ENCODE measurements at regions not wholly inside any gene's neighbourhood (a gene's known extent, or its start where the extent isn't known, plus 50 kb on each side); places are given as distances from the start of the nearest gene placed in this dataset.

GRCh38 chr13:50268500-50268899, 253.3 kb downstream of the KCNRG start:
- H3K4me1 ChIP-seq (ENCODE audit: insufficient read depth, low read length), result no peaks in the 10 kb centered on the region
- H3K9ac ChIP-seq (ENCODE audit: low read depth, low read length), result no peak overlapping the region
- H3K36me3 ChIP-seq (ENCODE audit: insufficient read depth, low read length), result no peaks in the 10 kb centered on the region
- H3K9me3 ChIP-seq (ENCODE audit: control insufficient read depth, insufficient read depth, low read length), result no peaks in the 10 kb centered on the region

GRCh38 chr13:50274181-50274580, 258.9 kb downstream of the KCNRG start:
- no peaks in the 10 kb centered on the region; the same call in 1 of the 2 replicates for H3K9me3 ChIP-seq (ENCODE audit: control insufficient read depth, insufficient read depth, low read length)
- no peak overlapping the region for H3K9ac ChIP-seq (ENCODE audit: low read depth, low read length)
- H3K36me3 ChIP-seq (ENCODE audit: insufficient read depth, low read length), result no peaks in the 10 kb centered on the region; the same call in 1 of the 2 replicates
- peaks cover 11% of the 10 kb centered on the region for H3K4me1 ChIP-seq (ENCODE audit: insufficient read depth, low read length)

GRCh38 chr13:50275392-50276063, 260.3 kb downstream of the KCNRG start:
- Histone ChIP-seq H3K36me3 (ENCODE audit: insufficient read depth, low read length) (no peaks in the 10 kb centered on the region; the same call in 1 of the 2 replicates), H3K9ac (ENCODE audit: low read depth, low read length) (no peak overlapping the region), H3K9me3 (ENCODE audit: control insufficient read depth, insufficient read depth, low read length) (no peaks in the 10 kb centered on the region; the same call in 1 of the 2 replicates), H3K4me1 (ENCODE audit: insufficient read depth, low read length) (peaks cover 11% of the 10 kb centered on the region)

GRCh38 chr13:50276550-50276949, 261.3 kb downstream of the KCNRG start:
- H3K9me3 ChIP-seq (ENCODE audit: control insufficient read depth, insufficient read depth, low read length), result no peaks in the 10 kb centered on the region; the same call in 1 of the 2 replicates
- H3K9ac ChIP-seq (ENCODE audit: low read depth, low read length), result no peak overlapping the region
- no peaks in the 10 kb centered on the region; the same call in 1 of the 2 replicates for H3K36me3 ChIP-seq (ENCODE audit: insufficient read depth, low read length)
- peaks cover 11% of the 10 kb centered on the region for H3K4me1 ChIP-seq (ENCODE audit: insufficient read depth, low read length)

- Histone ChIP-seq H3K9ac (ENCODE audit: low read depth, low read length) (no peak overlapping the region), H3K4me1 (ENCODE audit: insufficient read depth, low read length) (peaks cover 11% of the 10 kb centered on the region), H3K9me3 (ENCODE audit: control insufficient read depth, insufficient read depth, low read length) (no peaks in the 10 kb centered on the region; the same call in 1 of the 2 replicates), H3K36me3 (ENCODE audit: insufficient read depth, low read length) (no peaks in the 10 kb centered on the region; the same call in 1 of the 2 replicates)
Measured at GRCh38 chr13:50277127-50277526, 261.9 kb downstream of the KCNRG start.

- H3K36me3 ChIP-seq (ENCODE audit: insufficient read depth, low read length), result no peaks in the 10 kb centered on the region; the same call in 1 of the 2 replicates
- peaks cover 11% of the 10 kb centered on the region for H3K4me1 ChIP-seq (ENCODE audit: insufficient read depth, low read length)
- no peak overlapping the region for H3K9ac ChIP-seq (ENCODE audit: low read depth, low read length)
- no peaks in the 10 kb centered on the region; the same call in 1 of the 2 replicates for H3K9me3 ChIP-seq (ENCODE audit: control insufficient read depth, insufficient read depth, low read length)
Measured at GRCh38 chr13:50277906-50278305, 262.7 kb downstream of the KCNRG start.

- no peaks in the 10 kb centered on the region; the same call in 1 of the 2 replicates for H3K9me3 ChIP-seq (ENCODE audit: control insufficient read depth, insufficient read depth, low read length)
- no peak overlapping the region for H3K9ac ChIP-seq (ENCODE audit: low read depth, low read length)
- no peaks in the 10 kb centered on the region; the same call in 1 of the 2 replicates for H3K36me3 ChIP-seq (ENCODE audit: insufficient read depth, low read length)
- peaks cover 11% of the 10 kb centered on the region for H3K4me1 ChIP-seq (ENCODE audit: insufficient read depth, low read length)
Measured at GRCh38 chr13:50280441-50280937, 265.2 kb downstream of the KCNRG start.

GRCh38 chr13:50282016-50282415, 266.8 kb downstream of the KCNRG start:
- no peaks in the 10 kb centered on the region; the same call in 1 of the 2 replicates for H3K9me3 ChIP-seq (ENCODE audit: control insufficient read depth, insufficient read depth, low read length)
- no peak overlapping the region for H3K9ac ChIP-seq (ENCODE audit: low read depth, low read length)
- H3K4me1 ChIP-seq (ENCODE audit: insufficient read depth, low read length), result peaks cover 4% of the 10 kb centered on the region
- no peaks in the 10 kb centered on the region; the same call in 1 of the 2 replicates for H3K36me3 ChIP-seq (ENCODE audit: insufficient read depth, low read length)

- no peak overlapping the region for H3K9ac ChIP-seq (ENCODE audit: low read depth, low read length)
- no peaks in the 10 kb centered on the region for H3K36me3 ChIP-seq (ENCODE audit: insufficient read depth, low read length)
- H3K9me3 ChIP-seq (ENCODE audit: control insufficient read depth, insufficient read depth, low read length), result no peaks in the 10 kb centered on the region; the same call in 1 of the 2 replicates
- H3K4me1 ChIP-seq (ENCODE audit: insufficient read depth, low read length), result no peaks in the 10 kb centered on the region
Measured at GRCh38 chr13:50283017-50283416, 267.8 kb downstream of the KCNRG start.

GRCh38 chr13:50284540-50284939, 269.3 kb downstream of the KCNRG start:
- H3K9ac ChIP-seq (ENCODE audit: low read depth, low read length), result no peak overlapping the region
- no peaks in the 10 kb centered on the region for H3K36me3 ChIP-seq (ENCODE audit: insufficient read depth, low read length)
- no peaks in the 10 kb centered on the region for H3K4me1 ChIP-seq (ENCODE audit: insufficient read depth, low read length)
- H3K9me3 ChIP-seq (ENCODE audit: control insufficient read depth, insufficient read depth, low read length), result no peaks in the 10 kb centered on the region; the same call in none of the 2 replicates

GRCh38 chr13:50285283-50285682, 270.0 kb downstream of the KCNRG start:
- Histone ChIP-seq H3K4me1 (ENCODE audit: insufficient read depth, low read length) (no peaks in the 10 kb centered on the region), H3K36me3 (ENCODE audit: insufficient read depth, low read length) (no peaks in the 10 kb centered on the region), H3K9ac (ENCODE audit: low read depth, low read length) (no peak overlapping the region), H3K9me3 (ENCODE audit: control insufficient read depth, insufficient read depth, low read length) (no peaks in the 10 kb centered on the region; the same call in none of the 2 replicates)

- Histone ChIP-seq H3K36me3 (ENCODE audit: insufficient read depth, low read length) (no peaks in the 10 kb centered on the region), H3K9me3 (ENCODE audit: control insufficient read depth, insufficient read depth, low read length) (no peaks in the 10 kb centered on the region; the same call in none of the 2 replicates), H3K9ac (ENCODE audit: low read depth, low read length) (no peak overlapping the region), H3K4me1 (ENCODE audit: insufficient read depth, low read length) (no peaks in the 10 kb centered on the region)
Measured at GRCh38 chr13:50286324-50286723, 271.1 kb downstream of the KCNRG start.

GRCh38 chr13:50290186-50290585, 274.9 kb downstream of the KCNRG start:
- Histone ChIP-seq H3K36me3 (ENCODE audit: insufficient read depth, low read length) (no peaks in the 10 kb centered on the region), H3K9ac (ENCODE audit: low read depth, low read length) (no peak overlapping the region), H3K9me3 (ENCODE audit: control insufficient read depth, insufficient read depth, low read length) (no peaks in the 10 kb centered on the region; the same call in none of the 2 replicates), H3K4me1 (ENCODE audit: insufficient read depth, low read length) (no peaks in the 10 kb centered on the region)

- Histone ChIP-seq H3K4me1 (ENCODE audit: insufficient read depth, low read length) (no peaks in the 10 kb centered on the region), H3K36me3 (ENCODE audit: insufficient read depth, low read length) (no peaks in the 10 kb centered on the region), H3K9me3 (ENCODE audit: control insufficient read depth, insufficient read depth, low read length) (no peaks in the 10 kb centered on the region; the same call in none of the 2 replicates), H3K9ac (ENCODE audit: low read depth, low read length) (no peak overlapping the region)
Measured at GRCh38 chr13:50291611-50292010, 276.4 kb downstream of the KCNRG start.

- no peaks in the 10 kb centered on the region for H3K4me1 ChIP-seq (ENCODE audit: insufficient read depth, low read length)
- no peaks in the 10 kb centered on the region; the same call in none of the 2 replicates for H3K9me3 ChIP-seq (ENCODE audit: control insufficient read depth, insufficient read depth, low read length)
- H3K9ac ChIP-seq (ENCODE audit: low read depth, low read length), result no peak overlapping the region
- no peaks in the 10 kb centered on the region for H3K36me3 ChIP-seq (ENCODE audit: insufficient read depth, low read length)
Measured at GRCh38 chr13:50292081-50292480, 276.8 kb downstream of the KCNRG start.

Measured in ES-I3 (cell line).